CD4-positive, alpha-beta T cell treated with Interferon gamma for 1 hour (primary cell): ENCODE measurements at regions not wholly inside any gene's neighbourhood (a gene's known extent, or its start where the extent isn't known, plus 50 kb on each side); places are given as distances from the start of the nearest gene placed in this dataset.

Experiments used
- DNase-seq: peaks from one replicate; pipeline ENCODE4 v3.0.0-alpha.2; 2020

DNA sequence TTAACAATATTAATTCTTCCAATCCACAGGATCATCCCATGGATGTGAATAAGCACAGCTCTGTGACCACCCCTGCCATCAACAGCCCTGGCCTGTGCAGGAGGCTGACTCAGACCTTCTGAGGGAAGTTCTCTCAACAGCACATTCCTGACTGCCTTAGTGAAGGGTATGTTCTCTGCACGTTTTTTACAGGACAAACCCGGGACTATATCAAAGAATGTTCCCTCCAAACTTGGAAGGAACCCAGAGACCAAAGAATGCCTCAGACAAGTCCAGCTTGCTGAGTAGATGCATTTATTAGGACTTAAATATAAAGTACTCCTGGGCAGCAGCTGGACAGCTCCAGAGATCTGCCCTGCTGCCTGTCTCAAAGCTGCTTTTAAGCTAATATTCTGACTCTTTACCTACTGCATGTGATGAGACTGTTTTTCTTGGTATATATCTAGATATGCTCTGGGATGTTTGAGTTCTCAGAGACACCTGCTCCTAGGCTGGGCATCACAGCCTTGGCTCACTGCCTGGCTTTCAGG is 1127.8 kb upstream of the PRKX start:
- DNase-seq: no peak

DNA sequence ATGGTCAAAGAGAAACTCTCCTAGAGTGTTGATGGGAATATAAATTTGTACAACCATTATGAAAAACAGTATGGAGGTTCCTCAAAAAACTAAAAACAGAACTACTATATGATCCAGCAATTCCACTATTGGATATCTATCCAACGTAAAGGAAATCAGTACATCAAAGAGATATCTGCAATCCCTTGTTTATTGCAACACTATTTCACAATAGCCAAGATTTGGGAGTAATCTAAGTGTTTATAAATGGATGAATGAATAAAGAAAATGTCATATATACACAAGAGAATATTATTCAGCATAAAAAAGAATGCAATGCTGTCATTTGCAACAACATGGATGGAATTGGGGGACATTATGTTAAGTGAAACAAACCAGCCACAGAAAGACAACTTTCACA is 1118.1 kb upstream of the PRKX start:
- no peak for DNase-seq

GRCh38 chrX:4830880-4831557 is 1117.6 kb upstream of the PRKX start:
- no peak for DNase-seq

DNA sequence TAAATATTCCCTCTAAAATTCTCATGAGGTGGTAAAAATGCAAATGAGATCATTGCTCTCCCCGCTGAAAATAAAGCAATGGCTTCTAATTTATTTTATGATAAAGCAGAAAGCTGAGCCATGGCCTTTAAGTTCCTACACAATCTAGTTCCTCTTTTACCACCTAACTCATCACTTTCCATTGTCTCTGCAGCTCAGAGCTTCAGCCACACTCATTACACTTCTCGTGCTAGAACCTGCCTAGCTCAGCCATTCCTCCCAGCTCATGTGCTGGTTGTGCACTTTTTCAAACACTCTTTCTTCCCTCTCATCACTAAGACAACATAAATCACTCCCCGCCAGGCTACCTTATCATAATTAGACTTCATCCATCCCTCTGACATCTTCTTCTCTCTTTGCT is 1112.1 kb upstream of the PRKX start:
- DNase-seq: no peak

DNA sequence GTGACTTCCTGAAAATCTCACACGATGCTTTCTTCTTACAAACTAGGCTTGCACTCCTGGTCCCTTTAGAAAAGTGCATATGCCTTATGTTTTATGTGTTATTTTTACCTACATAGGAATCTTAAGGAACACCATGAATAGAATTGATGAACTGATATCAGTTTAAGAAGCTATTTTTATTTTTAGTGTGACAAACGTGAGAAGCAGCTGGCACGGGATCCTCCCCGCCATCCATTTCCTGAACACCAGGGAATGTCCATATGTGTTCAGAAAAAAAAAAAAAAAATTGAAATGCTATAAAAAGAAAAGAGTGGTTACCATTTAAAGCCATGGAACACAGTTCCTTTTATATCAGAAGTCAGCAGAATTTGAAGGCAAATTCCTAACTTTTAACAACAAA is 1096.1 kb upstream of the PRKX start:
- DNase-seq: no peak

- no peak for DNase-seq
Measured at GRCh38 chrX:4805502-4805901, 1092.1 kb upstream of the PRKX start.

DNA sequence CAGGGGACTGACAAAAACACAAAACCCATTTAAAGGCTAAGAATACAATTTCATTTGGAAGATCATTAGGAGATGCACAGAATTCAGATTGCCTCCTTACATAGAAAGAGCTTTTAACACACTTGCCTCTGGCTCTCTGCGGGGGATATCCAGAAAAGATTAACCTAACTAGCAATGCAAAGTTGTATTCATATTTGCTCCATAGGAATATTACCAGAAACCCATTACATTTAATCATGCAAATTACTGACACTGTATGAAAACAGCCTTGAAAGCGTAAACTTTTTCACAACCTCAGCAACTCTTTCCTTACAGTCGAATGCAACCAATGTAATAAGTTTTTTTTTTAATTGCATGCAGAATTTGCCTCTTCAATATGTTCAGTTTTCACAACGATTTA is 1087.3 kb upstream of the PRKX start:
- no peak for DNase-seq

DNA sequence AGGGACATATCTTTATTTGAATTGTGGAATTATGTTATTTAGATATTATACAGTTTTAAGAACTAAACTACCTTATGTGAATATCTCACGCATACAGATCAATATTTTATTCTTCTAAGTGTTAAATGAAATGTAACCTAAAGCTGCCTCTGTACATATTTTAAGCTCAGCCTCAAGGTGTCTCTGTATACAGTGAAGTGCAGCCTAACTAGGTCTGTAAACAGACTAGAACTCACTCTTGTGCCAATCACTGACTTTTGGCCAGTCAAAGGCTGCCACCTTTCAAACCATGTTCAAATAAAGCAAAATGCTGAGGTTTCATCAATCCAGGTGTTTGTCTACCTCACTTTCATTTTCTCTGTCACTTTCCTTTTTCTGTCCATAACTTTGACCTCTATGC is 1074.5 kb upstream of the PRKX start:
- no peak for DNase-seq

- DNase-seq: no peak
Measured at GRCh38 chrX:4764888-4765287, 1051.4 kb upstream of the PRKX start.

GRCh38 chrX:4762196-4762595 is 1048.7 kb upstream of the PRKX start:
- no peak for DNase-seq

DNA sequence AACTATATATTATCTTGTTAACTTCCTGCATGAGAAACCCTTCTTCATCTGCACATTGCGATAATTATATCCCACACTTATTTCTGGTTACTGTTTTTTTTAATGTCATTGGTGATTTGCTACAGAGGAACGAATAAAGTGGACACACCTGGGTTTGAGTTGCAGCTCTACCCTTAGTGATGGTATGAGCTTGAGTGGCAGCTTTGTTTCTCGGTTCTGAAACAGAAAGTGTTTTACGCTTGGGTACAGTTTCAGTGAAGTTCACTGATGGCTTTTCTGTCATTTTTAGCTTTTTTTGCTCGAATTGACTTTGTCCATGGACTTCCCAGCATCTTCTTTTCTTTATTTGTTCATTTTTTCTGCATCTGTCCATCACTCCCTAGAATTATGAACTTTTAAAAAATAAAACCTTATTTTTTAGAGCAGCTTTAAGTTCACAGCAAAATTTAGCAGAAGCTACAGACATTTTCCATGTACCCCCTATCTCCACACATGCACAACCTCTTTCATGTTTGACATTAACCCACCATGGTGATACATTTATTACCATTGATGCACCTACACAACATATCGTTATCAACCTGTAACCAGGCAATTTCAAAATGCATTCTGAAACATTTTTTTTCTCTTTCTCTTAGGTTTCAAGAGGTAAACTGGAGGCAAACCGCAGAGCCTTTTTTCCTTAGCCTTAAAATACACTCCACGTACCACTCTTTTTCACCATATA is 1041.6 kb upstream of the PRKX start:
- DNase-seq: no peak

DNA sequence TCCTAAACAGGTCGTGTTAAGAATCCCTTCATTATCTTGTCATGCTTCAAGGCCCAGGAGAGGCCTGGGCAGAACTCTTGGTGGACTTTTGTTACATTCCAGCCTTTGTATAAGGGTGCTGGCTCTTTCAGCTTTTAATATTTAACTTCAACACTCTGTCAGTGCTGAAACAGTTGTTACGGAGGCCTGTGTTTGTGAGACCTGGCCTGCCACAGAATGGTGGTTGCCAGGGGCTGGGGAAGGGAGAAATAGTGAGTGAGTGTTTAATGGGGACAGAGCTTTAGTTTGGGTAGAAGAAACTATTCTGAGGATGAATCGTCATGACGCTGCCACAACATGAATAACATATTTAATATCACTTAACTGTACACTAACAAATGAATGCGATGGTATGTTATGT is 1027.6 kb upstream of the PRKX start:
- no peak for DNase-seq

DNA sequence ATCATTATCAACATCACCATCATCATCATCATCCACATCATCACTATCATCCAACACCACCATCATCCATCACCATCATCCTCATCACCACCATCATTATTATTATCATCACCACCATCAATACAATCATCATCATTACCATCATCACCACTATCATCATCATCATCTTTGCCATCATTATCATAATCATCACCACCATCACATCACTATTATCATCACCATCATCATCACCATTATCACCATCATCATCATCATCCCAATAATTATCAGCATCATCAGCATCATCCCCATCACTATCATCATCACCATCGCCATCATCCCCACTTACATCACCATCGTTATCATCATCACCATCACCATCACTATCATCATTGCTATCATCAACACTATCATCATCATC is 1021.9 kb upstream of the PRKX start:
- DNase-seq: no peak

GRCh38 chrX:4710618-4711433 is 997.4 kb upstream of the PRKX start:
- peak; percentile 1 for DNase-seq

GRCh38 chrX:4708970-4709760 is 995.7 kb upstream of the PRKX start:
- no peak for DNase-seq

DNA sequence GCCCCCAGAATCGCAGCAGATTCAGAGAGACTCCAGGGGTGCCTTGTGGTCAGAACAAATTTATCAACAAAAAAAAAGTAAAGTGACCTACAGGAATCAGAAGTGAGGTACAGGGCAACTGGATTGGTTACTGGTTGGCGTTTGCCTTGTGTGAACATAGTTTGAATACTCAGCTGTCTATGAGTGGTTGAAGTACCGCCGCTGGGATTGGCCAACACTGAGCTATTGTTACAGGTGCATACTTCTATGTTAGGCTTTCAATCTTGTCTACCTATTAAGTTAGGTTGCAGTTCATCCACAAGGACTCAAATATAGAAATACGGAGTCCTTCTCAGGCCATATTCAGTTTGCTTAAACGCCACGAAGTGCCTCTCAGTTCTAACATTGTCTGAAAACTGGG is 993.5 kb upstream of the PRKX start:
- no peak for DNase-seq

DNA sequence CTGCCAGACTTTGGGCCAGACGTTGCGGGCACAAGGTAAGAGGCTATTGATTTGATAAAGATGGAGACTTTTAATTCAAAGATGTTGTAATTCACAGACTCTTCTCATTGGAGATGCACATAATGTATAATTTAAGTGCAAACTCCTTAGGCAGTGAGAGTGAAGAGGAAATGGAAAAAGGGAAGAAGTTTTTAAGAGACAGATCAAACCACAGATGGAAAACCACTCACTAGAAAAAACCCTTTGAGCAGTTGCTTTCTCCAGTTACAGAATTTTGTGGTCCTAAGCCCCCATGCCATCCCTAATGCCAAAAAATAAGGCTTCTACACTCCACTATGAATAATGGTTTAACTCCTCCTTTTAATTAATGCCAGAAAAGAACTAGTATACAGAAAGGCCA is 977.1 kb upstream of the PRKX start:
- DNase-seq: no peak

DNA sequence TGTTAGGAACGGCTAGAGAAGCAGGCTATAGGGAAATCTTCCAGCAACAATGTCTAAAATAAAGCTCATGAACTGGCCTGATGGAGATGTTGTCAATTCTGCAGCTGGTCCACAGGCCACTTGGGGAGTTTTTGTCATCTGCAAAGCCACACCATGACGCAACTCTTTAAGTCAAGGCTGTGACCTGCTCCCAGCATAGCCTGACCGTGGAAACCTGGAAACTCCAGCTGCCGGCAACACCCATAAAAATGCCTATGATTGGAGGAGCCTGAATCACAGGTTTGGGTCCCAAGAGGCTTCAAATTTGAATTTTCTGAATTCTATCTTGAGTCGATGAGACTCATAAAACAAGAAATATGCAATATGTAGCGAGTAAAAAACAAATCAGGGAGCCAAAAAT is 969.2 kb upstream of the PRKX start:
- no peak for DNase-seq

DNA sequence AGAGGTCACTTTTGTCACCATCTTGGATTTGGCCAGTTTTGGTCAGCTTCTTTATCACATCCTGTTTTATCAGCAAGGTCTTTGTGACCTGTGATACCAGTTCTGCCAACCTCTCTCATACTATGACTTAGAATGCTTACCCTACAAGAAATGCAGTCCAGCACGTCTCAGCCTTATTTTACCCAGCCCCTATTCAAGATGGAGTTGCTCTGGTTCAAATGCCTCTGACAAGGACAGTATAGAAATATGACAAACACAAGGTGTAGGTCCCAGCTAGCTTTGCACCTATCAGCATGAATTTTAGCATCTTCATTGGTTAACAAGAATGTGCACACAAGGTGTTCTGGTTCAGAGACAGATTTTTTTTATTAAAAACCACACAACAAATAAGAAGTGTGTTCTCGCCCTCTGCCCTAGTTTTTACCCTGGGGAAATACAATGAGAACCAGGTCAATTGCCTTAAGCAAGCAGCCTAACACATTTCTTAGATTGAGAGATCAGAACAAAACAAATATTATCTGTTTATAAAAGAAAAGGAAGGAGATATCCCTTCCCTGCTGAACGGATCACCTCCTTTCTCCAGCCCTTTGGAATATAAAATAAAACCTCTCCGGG is 962.3 kb upstream of the PRKX start:
- no peak for DNase-seq

GRCh38 chrX:4674028-4674782 is 960.8 kb upstream of the PRKX start:
- DNase-seq: no peak

- DNase-seq: no peak
Measured at GRCh38 chrX:4671344-4671743, 957.9 kb upstream of the PRKX start.

DNA sequence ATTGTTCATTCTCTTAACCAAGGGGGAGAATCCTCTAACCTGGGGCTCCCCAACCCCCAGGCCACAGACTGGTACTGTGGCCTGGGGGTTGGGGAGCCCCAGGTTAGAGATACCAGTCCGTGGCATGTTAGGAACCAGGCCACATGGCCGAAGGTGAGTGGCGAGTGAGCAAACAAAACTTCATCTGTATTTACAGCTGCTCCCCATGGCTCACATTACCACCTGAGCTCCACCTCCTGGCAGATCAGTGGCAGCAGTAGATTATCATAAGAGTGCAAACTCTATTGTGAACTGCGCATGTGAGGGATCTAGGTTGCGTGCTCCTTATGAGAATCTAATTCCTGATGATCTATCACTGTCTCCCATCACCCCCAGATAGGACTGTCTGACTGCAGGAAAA is 957.2 kb upstream of the PRKX start:
- no peak for DNase-seq
